ENCODE measurements at regions not wholly inside any gene's neighbourhood (a gene's known extent, or its start where the extent isn't known, plus 50 kb on each side); places are given as distances from the start of the nearest gene placed in this dataset.

DNA sequence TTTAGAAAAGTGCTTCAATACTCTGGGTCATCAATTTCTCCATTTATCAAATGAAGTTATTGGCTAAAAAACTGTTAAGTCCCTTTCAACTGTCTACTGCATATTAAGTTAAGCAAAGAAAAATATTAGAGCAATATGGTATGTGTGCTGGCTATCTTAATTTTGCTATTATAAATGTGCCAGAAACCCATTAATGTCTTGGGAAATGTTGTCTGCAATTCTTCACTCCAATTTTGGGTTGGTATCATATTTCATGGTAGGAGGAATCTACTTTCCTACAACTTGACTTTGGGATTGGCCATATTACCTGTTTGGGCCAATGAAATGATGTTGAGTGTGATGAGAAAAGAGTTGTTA is 1063.9 kb downstream of the PLA2G4A start:
- Histone ChIP-seq H3K4me2 (no peak overlapping the region), H3K9me3 (0 out of 2 replicates have a peak, but pooled peaks cover 6% of the 10 kb centered on the region), H3K4me1 (no peaks in the 10 kb centered on the region), H3K27ac (no peak overlapping the region), H4K20me1 (no peaks in the 10 kb centered on the region), H3K4me3 (no peak overlapping the region), H3K9ac (no peak overlapping the region), H3K27me3 (no peaks in the 10 kb centered on the region), H3K36me3 (no peaks in the 10 kb centered on the region)
- no peak for TF ChIP-seq Cebpa-rat (IDR thresholded peaks at IDR 0.05)

DNA sequence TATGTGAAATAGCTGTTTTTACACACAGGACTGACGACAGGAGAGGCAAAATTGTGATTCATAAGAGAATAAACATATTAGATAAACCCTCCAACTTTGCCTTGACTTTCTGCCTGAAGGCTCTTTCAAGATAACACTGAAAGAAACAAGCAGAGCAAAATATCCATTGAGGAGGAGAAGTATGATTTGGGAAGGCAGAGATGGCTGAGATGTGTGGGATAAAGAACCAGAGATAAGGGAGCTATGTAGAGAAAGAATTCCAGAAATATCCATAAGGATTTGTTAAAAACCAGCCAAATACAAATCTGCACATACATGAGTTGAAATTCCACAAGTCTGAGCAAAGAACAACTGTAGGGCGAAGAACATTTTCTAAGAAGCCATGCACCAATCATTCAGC is 1064.7 kb downstream of the PLA2G4A start:
- TF ChIP-seq Cebpa-rat (IDR thresholded peaks at IDR 0.05) = no peak

DNA sequence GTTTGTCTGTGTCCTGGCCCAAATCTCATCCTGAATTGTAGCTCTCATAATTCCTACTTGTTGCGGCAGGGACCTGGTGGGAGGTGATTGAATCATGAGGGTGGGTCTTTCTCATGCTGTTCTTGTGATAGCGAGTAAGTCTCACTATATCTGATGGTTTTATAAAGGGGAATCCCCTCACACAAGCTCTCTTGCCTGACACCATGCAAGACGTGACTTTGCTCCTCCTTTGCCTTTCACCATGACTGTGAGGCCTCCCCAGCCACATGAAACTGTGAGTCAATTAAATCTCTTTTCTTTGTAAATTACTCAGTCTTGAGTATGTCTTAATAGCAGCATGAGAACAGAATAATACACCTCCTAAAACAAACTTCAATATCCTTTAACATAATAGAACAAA is 1065.6 kb downstream of the PLA2G4A start:
- TF ChIP-seq Cebpa-rat (IDR thresholded peaks at IDR 0.05) = no peak

More for the DNA sequence above, 1064.7 kb downstream of the PLA2G4A start:
- H3K4me3 ChIP-seq = no peak overlapping the region
- H3K4me2 ChIP-seq = no peak overlapping the region
- no peaks in the 10 kb centered on the region for H3K4me1 ChIP-seq
- no peak overlapping the region for H3K27ac ChIP-seq
- 0 out of 2 replicates have a peak, but pooled peaks cover 6% of the 10 kb centered on the region for H3K9me3 ChIP-seq
- no peaks in the 10 kb centered on the region for H3K27me3 ChIP-seq
- H4K20me1 ChIP-seq = no peaks in the 10 kb centered on the region
- no peak overlapping the region for H3K9ac ChIP-seq
- H3K36me3 ChIP-seq = no peaks in the 10 kb centered on the region

GRCh38 chr1:187903223-187903622 is 1074.5 kb downstream of the PLA2G4A start:
- no peak for TF ChIP-seq Cebpa-rat (IDR thresholded peaks at IDR 0.05)
- Histone ChIP-seq H3K27ac (no peak overlapping the region), H3K4me2 (no peak overlapping the region)

More for the DNA sequence above, 1065.6 kb downstream of the PLA2G4A start:
- Histone ChIP-seq H3K9me3 (0 out of 2 replicates have a peak, but pooled peaks cover 6% of the 10 kb centered on the region), H3K4me2 (no peak overlapping the region), H3K4me3 (no peak overlapping the region), H3K4me1 (no peaks in the 10 kb centered on the region), H3K27me3 (no peaks in the 10 kb centered on the region), H4K20me1 (no peaks in the 10 kb centered on the region), H3K9ac (no peak overlapping the region), H3K36me3 (no peaks in the 10 kb centered on the region), H3K27ac (no peak overlapping the region)

DNA sequence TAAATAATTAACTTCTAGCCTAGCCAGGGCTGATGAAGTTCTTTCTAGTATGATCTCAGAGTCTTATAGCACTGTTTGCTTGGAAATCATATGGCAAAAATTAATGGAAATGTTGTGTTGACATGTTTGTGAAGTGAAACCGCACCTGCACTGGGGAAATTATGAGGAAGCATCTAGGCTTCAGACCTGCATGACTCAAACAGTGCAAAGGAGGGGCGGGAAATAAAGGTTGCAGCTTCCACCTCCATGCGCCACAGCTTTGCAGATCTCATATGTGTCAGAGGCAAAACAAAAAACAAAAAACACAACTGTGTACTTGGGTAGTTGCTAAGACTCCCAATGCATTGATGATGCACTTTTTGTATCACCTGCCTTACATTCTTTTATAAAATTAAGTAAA is 1080.6 kb downstream of the PLA2G4A start:
- Histone ChIP-seq H3K9me3 (no peaks in the 10 kb centered on the region), H3K4me2 (no peak overlapping the region), H3K27ac (no peak overlapping the region), H3K4me3 (no peak overlapping the region), H4K20me1 (no peaks in the 10 kb centered on the region), H3K4me1 (no peaks in the 10 kb centered on the region), H3K36me3 (no peaks in the 10 kb centered on the region), H3K9ac (no peak overlapping the region), H3K27me3 (no peaks in the 10 kb centered on the region)
- TF ChIP-seq Cebpa-rat (IDR thresholded peaks at IDR 0.05) = no peak

More at GRCh38 chr1:187903223-187903622, 1074.5 kb downstream of the PLA2G4A start:
- Histone ChIP-seq H3K9me3 (no peaks in the 10 kb centered on the region), H3K4me1 (no peaks in the 10 kb centered on the region), H3K9ac (no peak overlapping the region), H3K27me3 (no peaks in the 10 kb centered on the region), H3K4me3 (no peak overlapping the region), H3K36me3 (no peaks in the 10 kb centered on the region), H4K20me1 (no peaks in the 10 kb centered on the region)

DNA sequence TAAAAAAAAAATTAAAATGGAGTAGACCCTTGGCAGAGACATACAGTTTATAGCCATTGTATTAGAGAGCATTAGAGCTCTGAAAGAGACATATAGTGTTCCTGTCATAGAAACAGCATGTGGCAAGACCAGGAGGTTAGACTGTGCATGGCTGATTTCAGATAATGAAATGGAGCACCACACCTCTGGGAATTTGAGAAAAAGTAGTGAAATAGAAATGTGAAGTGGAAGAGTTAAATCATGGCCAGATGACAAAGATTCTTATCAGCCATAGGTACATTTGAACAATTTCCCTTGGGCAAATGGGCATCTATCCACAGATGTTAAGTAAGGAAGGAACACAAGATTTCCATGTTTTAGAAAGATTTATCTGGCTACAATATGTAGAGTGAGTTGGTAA is 1083.1 kb downstream of the PLA2G4A start:
- Histone ChIP-seq H4K20me1 (no peaks in the 10 kb centered on the region), H3K4me3 (no peak overlapping the region), H3K4me1 (no peaks in the 10 kb centered on the region), H3K36me3 (no peaks in the 10 kb centered on the region), H3K27me3 (no peaks in the 10 kb centered on the region), H3K27ac (no peak overlapping the region), H3K9me3 (no peaks in the 10 kb centered on the region), H3K4me2 (no peak overlapping the region), H3K9ac (no peak overlapping the region)
- no peak for TF ChIP-seq Cebpa-rat (IDR thresholded peaks at IDR 0.05)

DNA sequence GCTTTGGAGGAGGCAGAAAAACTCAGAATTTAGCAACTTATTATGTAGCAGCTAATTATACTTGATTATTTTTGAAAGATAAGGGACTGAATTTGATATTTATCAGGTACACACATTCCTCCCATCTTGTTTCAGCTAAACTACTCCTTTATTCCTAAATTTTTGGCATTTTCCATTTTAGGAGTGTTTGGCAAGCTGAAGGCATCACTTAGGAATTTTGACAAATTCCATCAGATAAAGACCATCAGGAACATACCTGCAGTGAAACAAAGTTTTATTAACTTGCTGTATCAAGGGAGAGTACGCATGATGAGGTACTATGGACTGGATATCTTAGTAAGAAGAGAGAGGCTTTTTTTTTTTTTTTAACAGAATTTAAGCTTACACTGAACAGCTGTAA is 1092.2 kb downstream of the PLA2G4A start:
- Histone ChIP-seq H3K9me3 (no peaks in the 10 kb centered on the region), H3K27me3 (no peaks in the 10 kb centered on the region), H3K9ac (no peak overlapping the region), H3K4me2 (no peak overlapping the region), H3K4me3 (no peak overlapping the region), H3K36me3 (no peaks in the 10 kb centered on the region), H4K20me1 (no peaks in the 10 kb centered on the region), H3K4me1 (no peaks in the 10 kb centered on the region), H3K27ac (no peak overlapping the region)
- no peak for TF ChIP-seq Cebpa-rat (IDR thresholded peaks at IDR 0.05)

- TF ChIP-seq Cebpa-rat (IDR thresholded peaks at IDR 0.05) = no peak
- Histone ChIP-seq H3K4me1 (no peaks in the 10 kb centered on the region), H4K20me1 (no peaks in the 10 kb centered on the region), H3K9me3 (no peaks in the 10 kb centered on the region), H3K27ac (no peak overlapping the region), H3K4me3 (no peak overlapping the region), H3K9ac (no peak overlapping the region), H3K36me3 (no peaks in the 10 kb centered on the region), H3K27me3 (no peaks in the 10 kb centered on the region), H3K4me2 (no peak overlapping the region)
Measured at GRCh38 chr1:187921426-187921825, 1092.7 kb downstream of the PLA2G4A start.

GRCh38 chr1:187922255-187922654 is 1093.5 kb downstream of the PLA2G4A start:
- no peaks in the 10 kb centered on the region for H3K4me1 ChIP-seq
- no peak overlapping the region for H3K4me2 ChIP-seq
- H3K4me3 ChIP-seq = no peak overlapping the region
- TF ChIP-seq Cebpa-rat (IDR thresholded peaks at IDR 0.05) = no peak
- no peaks in the 10 kb centered on the region for H3K36me3 ChIP-seq
- H3K9ac ChIP-seq = no peak overlapping the region
- H3K27ac ChIP-seq = no peak overlapping the region
- H3K27me3 ChIP-seq = no peaks in the 10 kb centered on the region
- H4K20me1 ChIP-seq = no peaks in the 10 kb centered on the region
- H3K9me3 ChIP-seq = no peaks in the 10 kb centered on the region

DNA sequence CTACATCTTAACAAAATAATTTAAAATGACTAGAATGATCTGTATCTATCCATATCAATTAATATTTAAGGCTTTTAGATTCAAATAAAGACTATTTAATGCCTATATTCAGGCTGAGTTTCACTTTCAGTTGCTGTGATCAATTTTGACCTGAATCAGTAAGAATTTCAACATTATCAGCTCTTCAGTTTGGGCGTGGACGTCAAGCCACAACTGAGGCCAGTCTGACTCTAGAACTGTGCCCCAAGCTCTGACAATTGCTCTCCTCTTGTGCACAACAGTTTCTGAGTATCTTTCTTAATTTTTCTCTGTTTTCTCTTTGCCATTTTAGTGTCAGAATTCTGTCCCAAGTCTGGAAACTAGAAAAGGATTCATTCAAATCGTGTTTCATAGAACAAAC is 1095.5 kb downstream of the PLA2G4A start:
- H3K27ac ChIP-seq = no peak overlapping the region
- no peaks in the 10 kb centered on the region for H3K36me3 ChIP-seq
- no peaks in the 10 kb centered on the region for H4K20me1 ChIP-seq
- no peak overlapping the region for H3K4me3 ChIP-seq
- no peak overlapping the region for H3K9ac ChIP-seq
- H3K27me3 ChIP-seq = no peaks in the 10 kb centered on the region
- H3K4me2 ChIP-seq = no peak overlapping the region
- peaks cover 9% of the 10 kb centered on the region for H3K4me1 ChIP-seq
- H3K9me3 ChIP-seq = no peaks in the 10 kb centered on the region
- no peak for TF ChIP-seq Cebpa-rat (IDR thresholded peaks at IDR 0.05)

- Histone ChIP-seq H3K36me3 (no peaks in the 10 kb centered on the region), H3K9ac (no peak overlapping the region), H3K27me3 (no peaks in the 10 kb centered on the region), H3K4me1 (peaks cover 9% of the 10 kb centered on the region), H3K4me2 (no peak overlapping the region), H4K20me1 (no peaks in the 10 kb centered on the region), H3K4me3 (no peak overlapping the region), H3K9me3 (peaks cover 8% of the 10 kb centered on the region; the same call in 1 of the 2 replicates), H3K27ac (no peak overlapping the region)
- TF ChIP-seq Cebpa-rat (IDR thresholded peaks at IDR 0.05) = no peak
Measured at GRCh38 chr1:187928288-187928687, 1099.5 kb downstream of the PLA2G4A start.

All from BLaER1 (cell line).